ENCODE measurements at regions not wholly inside any gene's neighbourhood (a gene's known extent, or its start where the extent isn't known, plus 50 kb on each side); places are given as distances from the start of the nearest gene placed in this dataset.
A peak's percentile ranks its signal among the peaks of the same experiment; 100 is the strongest.

GRCh38 chr7:86916277-86916825, 143.1 kb downstream of the ELAPOR2 start:
- no peak for DNase-seq
- H3K4me1 ChIP-seq (ENCODE audit: insufficient read depth, low read length): no peaks in the 10 kb centered on the region
- WGBS (ENCODE audit: extremely low coverage, insufficient read length, low lambda C conversion rate): no CpG with 5 or more reads among the region's 1 CpG
- H3K4me2 ChIP-seq (ENCODE audit: insufficient read depth, insufficient read length, low read length): no peak overlapping the region
- no peak overlapping the region for H4K91ac ChIP-seq (ENCODE audit: insufficient read length, low read depth, low read length)
- no peak overlapping the region for H2BK15ac ChIP-seq (ENCODE audit: low read depth, low read length)
- H3K9me3 ChIP-seq (ENCODE audit: control insufficient read depth, low read depth, low read length): no peaks in the 10 kb centered on the region
- no peaks in the 10 kb centered on the region for H3K27me3 ChIP-seq (ENCODE audit: insufficient read depth, low read length)
- H3K79me2 ChIP-seq (ENCODE audit: insufficient read depth, low read length): no peaks in the 10 kb centered on the region
- H2BK5ac ChIP-seq (ENCODE audit: insufficient read length, low read length): no peak overlapping the region
- H3K9ac ChIP-seq (ENCODE audit: extremely low read depth, insufficient read length, low read length): no peak overlapping the region
- peaks cover 5 to 33% (median 27%) of the 10 kb centered on the region in 3 experiments; a peak in 5 of 7 replicates for H3K36me3 Mint-ChIP-seq (ENCODE audit: insufficient read depth in 1 of 3, low read depth in 3 of 3)
- no peaks in the 10 kb centered on the region for H3K9me3 Mint-ChIP-seq
- no peak overlapping the region for H2AFZ ChIP-seq (ENCODE audit: low read length)
- H3K4ac ChIP-seq (ENCODE audit: low read depth, low read length): no peak overlapping the region
- no peaks in the 10 kb centered on the region for H3K79me1 ChIP-seq (ENCODE audit: insufficient read depth, low read depth, low read length, poor library complexity, severe bottlenecking)
- H3K18ac ChIP-seq (ENCODE audit: insufficient read length, low read depth, low read length): no peak overlapping the region
- H3K14ac ChIP-seq (ENCODE audit: insufficient read depth, low read length): no peak overlapping the region
- H3K23me2 ChIP-seq (ENCODE audit: insufficient read length, low read depth, low read length, poor library complexity, severe bottlenecking): no peaks in the 10 kb centered on the region
- no peak overlapping the region for H3K4me3 Mint-ChIP-seq
- H2AK5ac ChIP-seq (ENCODE audit: insufficient read length, low read length): no peak overlapping the region
- H2BK20ac ChIP-seq (ENCODE audit: low read depth, low read length, poor library complexity, severe bottlenecking): no peak overlapping the region
- peaks cover 2% of the 10 kb centered on the region for H3K27me3 Mint-ChIP-seq (ENCODE audit: low read depth)
- no peak overlapping the region for H2BK12ac ChIP-seq (ENCODE audit: insufficient read length, low read depth, low read length)
- H3K4me1 Mint-ChIP-seq: peaks cover 12 to 14% of the 10 kb centered on the region in 2 experiments
- H4K5ac ChIP-seq (ENCODE audit: insufficient read length, low read depth, low read length): no peak overlapping the region
- no peak overlapping the region for H3K56ac ChIP-seq (ENCODE audit: insufficient read length, low read depth, low read length)
- peak overlapping the region in 1 of 3 experiments; percentile 17; a peak in 2 of 7 replicates for H3K27ac Mint-ChIP-seq
- H4K20me1 ChIP-seq (ENCODE audit: control insufficient read depth, insufficient read depth, insufficient read length): peaks cover 5% of the 10 kb centered on the region
- no peak overlapping the region for H3T11ph ChIP-seq (ENCODE audit: low read length)
- no peak overlapping the region for H3K23ac ChIP-seq (ENCODE audit: insufficient read length, low read depth, low read length)
- H3K27ac ChIP-seq (ENCODE audit: insufficient read length, low read depth, low read length): no peak overlapping the region
- no peak for TF ChIP-seq CTCF (conservative IDR thresholded peaks at IDR 0.05)
- no peak overlapping the region for H2BK120ac ChIP-seq (ENCODE audit: low read depth, low read length, poor library complexity, severe bottlenecking)
- no peak overlapping the region for H4K8ac ChIP-seq (replicated peaks; ENCODE audit: insufficient read length, low read depth, low read length)

Measured in H9 (cell line).